ENCODE measurements at regions not wholly inside any gene's neighbourhood (a gene's known extent, or its start where the extent isn't known, plus 50 kb on each side); places are given as distances from the start of the nearest gene placed in this dataset.
A peak's percentile ranks its signal among the peaks of the same experiment; 100 is the strongest.

DNA sequence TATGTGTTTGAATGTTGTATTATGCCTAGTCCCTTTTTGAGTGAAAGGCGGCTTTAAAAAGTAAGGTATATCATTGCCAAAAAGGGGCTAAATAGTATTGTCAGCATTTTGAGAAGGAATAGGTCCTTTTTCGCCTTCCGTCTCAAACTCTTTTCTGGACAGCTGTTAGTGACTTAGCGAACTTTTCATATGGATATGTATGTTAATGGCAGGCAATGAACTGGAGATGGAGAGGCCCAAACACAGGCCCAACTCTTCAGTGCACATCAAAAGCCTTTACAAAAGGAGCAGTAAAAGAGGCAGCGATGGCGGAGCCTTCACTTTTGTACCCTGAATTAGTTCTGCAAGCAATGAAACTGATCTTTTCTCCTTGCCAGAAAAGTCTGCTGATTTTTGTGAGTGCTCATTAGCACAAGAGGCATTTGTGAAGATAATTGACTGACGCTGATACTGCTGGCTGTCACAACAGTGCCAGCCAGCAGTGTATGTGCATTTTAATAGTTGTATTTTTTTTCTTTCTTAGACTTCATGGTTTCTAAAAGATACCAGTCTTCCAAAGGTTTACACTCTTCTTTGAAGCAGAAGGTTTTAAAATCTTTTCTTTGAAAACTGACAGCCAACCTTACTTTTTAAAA, 243.7 kb upstream of the SP8 start:
- DNase-seq: no peak

DNA sequence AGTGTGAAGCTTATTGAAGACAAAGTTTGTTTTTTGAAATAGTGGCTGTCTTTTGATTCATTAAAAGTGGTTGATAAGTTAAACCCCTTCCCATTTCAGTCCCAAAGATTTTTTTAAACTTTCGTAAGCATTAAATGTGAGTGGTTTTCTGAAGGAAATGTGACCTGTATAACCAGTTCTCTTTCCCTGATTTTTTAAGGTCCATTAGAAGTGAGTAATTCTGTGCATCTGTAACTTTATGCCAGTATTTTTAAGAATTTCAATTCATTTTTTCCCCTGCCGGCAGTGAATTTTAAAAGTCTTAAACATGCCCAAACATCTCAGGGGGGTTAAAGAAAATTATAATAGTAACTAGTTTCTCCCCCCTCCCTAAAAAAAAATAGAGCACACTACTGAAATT, 254.6 kb upstream of the SP8 start:
- DNase-seq: no peak

DNA sequence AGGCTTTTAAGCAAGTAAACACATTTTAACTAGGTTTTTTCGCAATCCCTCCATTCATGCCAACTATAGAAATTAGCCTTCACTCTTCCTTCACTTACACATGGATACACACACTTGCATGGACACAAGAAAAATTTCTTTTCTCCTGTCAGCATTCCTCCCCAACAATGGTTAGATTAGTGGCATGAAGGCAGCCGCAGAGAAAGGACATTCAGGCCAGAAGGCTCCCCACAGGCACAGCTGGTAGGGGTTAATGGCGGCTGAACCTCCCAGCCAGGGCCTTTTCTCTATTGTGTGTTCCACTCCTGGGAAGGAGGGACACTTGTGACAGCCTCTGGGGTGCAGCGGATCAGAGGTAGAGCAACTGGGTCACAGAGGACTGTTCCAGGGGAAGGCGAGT, 255.0 kb upstream of the SP8 start:
- peak; percentile 57 for DNase-seq

DNA sequence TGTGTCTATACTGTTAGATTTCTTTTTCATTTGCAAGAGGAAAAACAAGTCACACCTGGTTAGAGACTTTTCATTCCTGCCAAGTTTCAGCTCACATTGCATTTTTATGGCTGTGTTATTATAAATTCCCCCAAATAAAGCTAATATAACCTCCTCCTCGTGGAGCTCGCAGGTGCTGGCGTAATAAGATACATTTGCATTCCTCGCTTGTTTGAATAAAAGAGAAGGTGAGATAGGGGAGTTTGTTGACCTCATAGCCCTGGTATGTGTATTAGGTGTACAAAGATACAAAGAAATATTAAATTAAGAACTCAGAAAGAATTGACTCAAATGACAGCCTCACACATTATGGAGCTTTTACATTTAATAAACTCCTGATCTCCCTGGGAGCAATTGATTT, 257.7 kb upstream of the SP8 start:
- DNase-seq: no peak

DNA sequence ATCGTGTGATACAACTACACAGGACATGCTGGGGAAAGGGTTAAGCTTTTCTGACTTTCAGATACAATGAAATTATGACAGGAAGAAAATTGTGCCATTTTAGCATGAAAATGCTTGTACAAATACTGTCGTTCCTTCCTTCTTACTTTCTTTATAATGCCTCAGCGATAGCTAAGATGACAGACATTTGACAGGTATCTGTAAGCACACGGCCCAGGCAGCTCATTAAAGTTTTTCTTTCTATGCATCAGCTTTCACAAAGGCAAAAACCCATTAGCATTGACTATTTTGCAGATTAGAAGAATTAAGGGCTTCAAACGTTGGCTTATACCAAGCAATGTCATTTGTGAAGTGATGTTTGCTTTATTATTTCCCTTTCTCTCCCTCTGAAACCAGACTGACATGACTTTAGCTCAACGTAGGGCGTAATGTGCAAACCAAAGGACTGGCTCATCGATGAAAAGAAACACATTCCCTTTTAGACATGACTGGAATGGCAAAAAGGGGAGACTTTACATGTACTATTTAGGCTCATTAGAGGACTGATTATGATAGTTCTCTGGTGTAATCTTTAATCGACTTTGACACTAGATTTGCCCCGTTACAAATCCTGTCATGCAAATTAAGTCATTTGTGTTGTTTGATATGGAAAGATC, 258.4 kb upstream of the SP8 start:
- DNase-seq: no peak

DNA sequence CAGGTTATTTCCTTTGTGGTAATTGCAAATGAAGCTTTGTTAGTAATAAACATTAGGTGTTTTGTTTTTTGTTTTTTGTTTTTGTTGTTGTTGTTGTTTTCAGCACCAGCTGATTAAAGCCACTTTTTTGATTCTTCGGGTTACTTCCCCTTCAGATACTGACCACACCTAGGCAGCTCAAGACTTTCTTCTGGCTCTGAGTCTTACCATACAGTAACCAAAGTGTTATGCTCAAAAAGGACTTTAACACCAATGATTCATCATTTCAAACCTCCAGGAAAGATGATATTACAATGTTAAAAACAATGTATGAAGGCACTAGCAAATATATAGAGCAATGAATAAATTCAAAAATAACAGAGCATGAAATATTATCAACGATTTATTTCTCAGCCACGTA, 265.2 kb upstream of the SP8 start:
- no peak for DNase-seq

DNA sequence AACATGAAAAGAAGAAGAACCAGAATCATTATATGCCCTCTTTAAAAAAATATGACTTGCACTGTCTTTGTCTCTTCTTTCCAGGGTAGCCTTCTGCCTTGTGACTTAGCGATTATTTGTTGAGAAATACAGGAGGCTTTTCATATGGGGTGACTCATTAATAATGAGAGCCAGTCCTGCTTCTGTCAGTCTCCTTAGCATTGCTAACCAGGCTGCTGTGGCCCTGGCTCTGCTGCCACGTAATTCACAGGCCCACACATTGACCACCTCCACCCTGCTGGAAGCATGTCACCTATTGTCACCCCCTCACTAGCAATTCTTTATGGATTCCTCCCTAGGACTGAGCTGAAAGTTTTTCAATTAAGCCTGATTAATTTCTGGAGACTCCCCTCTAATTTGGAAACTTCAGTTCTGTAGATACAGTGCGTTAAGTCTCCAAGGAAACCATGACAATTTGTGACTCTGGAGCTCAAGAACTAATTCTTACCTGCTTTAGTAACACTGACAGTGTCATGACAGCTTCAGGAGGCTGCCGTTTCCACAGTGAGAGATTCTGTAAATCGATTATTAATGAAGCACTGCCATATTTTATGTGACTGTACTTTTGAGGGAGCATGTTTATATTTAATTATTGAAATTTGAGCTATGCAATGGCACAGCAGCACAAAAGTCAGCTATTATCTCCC, 267.9 kb upstream of the SP8 start:
- no peak for DNase-seq

DNA sequence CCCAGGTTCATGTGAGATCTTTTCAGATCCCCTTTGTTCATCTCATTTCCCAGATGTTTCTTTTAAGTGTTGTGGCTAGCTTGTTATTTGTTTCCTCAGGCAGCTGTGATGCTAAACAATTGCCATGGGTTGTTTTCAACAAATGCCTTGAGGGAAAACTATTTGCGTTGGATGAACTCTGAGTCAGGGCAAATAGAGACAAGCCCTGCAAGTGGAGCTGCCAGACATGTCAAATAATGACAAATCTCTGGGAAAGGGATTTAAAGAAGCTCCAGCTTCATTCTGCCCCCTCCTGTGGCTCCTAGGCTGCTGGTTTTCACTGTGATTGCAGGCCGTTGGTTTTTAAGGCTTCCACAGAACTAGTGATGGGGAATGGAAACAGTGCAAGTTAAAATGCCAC, 272.4 kb upstream of the SP8 start:
- DNase-seq: no peak

DNA sequence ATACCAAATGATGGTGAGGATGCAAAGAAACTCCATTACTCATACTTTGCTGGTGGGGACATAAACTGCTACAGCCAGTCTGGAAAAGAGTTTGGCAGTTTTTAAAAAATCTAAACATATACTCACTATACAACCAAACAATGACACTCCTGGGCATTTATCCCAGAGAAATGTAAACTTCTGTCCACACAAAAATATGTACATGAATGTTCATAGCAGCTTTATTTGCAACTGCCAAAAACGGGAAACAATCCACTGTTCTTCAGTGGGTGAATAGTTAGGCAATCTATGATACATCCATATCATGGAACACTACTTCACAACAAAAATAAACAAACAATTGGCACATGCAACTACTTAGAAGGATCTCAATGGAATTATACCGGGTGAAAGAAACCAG, 276.4 kb upstream of the SP8 start:
- DNase-seq: no peak

DNA sequence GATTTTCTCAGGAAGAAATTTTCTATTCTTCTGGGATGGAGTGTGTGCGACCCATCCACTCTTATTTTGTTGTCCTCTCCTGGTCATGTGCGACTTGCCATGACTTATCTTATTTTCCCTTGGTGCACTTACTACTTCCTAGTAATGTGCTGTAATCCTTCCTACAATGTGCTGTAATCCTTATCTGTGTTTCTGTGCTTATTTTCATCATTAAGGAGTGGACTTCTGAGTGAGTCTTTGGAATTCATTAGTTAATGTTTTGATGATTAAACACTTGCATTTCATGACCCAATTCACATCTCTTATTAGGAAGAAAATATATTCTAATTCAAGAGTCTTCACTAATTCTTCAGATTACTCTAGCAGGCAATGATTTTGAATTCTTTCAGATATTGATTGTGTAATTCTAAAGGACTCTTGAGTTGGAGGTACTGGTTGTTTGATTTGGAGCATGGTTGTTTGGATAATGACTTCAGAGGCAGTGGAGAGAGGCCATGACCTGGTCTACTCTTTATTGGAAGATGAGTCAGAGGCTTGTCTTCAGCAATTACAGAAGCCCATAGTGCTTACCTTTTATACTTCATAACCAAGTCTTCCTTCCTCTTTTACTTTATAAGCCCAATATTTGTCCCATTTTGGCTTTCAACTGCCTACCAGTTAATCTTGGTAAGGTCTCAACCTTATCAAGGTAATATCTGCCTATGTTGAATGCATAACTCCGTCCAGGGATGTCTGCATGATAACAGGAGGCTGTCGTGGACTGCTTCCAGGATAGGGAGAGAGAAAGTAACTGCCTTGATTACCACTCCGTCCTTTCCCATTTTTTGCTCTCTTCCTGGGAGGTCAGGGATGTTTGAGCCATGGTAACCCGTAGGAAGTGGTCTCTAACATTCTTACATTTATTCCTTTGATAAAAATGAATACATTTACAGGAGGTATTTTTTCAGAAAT, 278.3 kb upstream of the SP8 start:
- no peak for DNase-seq

DNA sequence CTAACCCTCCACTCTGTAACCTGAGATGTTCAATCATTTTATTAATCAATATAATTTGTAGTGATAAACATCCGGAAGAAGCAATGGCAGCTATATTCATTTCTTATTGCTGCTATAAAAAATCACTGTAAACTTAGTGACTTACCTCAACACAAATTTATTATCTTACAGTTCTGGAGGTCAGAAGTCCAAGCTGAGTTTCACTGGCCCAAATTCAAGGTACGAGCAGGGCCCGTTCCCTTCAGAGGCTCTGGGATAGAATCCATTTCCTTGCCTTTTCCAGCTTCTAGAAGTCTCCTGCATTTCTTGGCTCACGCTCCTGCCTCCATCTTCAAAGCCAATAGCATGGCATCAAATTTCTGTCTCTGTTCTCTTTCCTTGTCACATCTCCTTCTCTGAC, 279.5 kb upstream of the SP8 start:
- DNase-seq: no peak

DNA sequence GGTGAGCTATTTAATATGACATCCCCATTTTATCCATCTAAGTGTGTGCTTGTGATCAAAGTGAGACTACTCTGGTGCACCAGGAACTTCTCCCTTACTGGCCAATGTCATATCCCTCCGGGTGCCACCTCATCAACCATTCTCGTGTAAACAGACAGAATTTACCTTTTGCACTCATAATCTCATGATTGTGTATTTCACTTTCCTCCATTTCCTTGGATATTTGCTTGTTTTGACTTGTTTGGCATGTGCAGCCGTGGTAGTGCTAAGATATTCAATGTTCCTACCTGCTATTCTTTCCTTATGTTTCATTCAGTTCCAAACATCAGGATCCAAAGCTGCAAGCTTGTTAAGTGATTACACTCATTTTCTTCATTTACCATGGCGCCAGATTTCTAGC, 280.5 kb upstream of the SP8 start:
- no peak for DNase-seq

DNA sequence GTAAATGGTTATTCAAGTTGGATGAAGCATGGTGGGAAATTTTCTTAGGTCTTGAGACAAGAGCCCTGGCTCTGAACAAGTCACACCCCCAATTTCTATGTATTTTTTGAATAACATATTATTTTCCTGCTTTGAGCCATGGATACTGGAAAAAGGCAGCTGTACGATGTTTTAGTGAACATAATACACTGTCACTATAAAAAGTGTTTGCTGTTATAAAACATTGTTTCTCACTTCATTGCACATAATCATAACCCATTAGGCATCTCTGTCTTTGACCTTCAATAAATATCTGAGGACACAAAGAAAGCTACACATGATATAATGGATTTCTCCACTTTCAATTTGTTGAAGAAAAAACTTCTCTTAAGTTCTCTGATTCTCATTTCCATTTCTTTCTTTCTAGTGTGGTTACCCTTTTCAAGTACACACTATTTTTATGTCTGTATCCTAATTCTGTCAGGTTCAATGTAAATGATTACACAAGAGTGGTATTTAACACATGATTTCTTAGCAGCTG, 283.9 kb upstream of the SP8 start:
- no peak for DNase-seq

DNA sequence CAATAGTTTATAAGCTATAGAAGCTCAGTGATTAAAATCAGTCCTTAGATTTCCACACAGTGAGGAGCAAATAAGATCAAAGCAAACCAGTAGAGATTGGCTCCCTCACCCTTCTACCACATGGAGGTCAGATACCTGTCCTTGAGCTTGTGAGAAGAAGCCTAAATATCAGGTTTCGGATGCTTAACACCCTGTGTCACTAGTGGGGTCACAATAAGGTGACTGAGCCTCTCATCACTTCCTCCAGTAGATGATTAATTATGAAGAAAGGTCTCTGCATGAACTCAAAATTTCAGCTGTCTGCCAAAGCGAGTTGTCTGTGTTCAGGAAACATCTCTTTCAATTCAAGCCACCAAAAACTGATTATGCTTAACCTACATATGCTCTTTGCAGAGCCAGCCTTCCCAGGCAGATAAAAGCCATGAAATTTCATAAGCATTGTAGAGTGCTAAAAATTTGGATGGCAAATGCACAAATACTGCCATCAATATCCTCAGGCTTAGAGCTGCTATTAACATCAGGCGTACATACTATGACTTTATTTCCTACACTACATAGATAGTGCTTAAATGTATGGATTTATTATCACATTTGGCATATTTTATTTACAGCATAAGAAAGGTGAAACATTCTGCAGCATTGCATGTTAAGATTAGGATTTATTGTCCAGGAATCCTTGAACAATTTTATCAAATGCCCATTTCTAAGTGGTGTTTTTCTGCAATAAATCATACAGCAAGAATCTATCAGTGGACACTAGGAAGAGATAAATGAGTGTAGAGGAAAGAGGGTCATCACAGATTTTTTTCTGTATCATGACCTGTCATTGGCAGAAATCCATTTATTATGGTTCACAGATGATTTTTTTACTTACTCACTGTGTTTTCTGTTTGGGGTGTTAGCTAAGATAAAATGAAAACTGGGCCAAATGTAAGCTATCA, 285.1 kb upstream of the SP8 start:
- DNase-seq: peak; percentile 53

DNA sequence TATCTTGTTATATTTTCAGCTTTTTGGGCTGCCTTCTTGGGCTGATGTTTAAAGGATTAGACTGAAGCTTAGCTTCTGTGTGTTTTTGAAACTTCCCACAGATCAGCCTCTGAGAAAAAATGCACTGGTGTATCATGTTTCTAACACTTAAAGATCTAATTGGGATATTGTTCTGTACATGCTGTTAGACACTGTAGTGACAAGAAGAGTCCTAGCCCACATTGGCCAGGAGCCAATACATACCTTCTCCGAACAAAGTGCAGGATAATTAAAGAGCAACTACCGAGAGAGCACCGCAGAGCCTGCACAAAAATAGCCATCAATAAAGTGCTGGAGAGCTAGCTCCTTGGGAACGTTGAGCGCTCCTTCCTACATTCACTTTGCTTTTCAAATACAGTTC, 289.4 kb upstream of the SP8 start:
- peak; percentile 94 for DNase-seq

DNA sequence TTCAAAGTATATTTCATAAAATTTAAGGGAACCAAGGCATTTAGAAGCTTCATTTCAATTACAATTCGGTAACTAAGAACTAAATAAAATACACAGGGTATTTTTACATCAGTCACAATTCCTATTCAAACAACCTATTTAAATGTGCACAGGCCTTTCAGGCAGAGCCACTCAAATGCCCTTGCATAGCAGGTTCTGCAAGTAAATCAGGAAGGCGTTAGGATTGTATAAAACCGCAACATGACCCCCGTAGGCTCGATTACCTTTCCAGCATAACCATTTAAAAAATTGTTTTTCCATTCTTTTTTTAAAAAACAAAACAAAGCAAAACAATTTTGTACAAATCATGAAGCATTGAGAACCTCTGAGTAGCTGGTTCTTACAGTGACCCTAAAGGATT, 289.9 kb upstream of the SP8 start:
- no peak for DNase-seq

DNA sequence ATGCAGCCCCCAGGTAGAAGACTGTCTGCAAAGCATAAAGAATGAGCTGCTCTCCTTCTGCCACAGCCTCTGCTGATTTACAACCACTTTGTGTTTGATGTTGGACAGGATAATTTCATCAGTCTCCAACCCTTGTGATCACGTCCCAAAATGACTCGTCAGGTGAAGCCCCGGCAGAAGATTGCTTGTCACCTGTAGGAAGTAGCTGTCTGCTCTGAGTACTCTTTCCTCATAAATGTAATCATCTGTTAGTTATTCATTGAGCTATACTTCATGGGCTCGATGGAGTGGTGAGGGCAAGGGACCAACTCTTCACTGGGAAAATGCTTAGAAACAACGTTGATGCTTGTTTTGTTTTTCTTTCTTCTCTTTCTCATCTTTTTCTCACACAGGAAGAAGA, 290.9 kb upstream of the SP8 start:
- DNase-seq: peak; percentile 62

DNA sequence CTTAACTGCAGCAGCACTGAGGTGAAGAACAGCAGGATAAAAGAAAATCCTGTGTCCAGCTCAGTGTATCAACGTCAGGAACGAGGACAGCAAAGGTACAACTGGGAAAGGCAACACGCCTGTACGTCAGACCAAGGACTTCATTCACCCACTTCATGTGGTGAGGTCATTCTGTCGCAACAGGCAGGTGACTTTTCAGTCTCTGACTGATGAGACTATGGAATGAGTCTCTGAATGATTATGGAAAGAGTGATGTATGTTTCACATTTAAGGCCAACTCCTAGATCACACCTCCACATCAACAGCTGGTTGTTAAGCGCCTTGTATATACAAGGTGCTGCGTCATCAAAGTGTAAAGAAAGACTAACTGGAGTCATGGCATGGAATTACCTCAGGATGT, 297.6 kb upstream of the SP8 start:
- DNase-seq: no peak

DNA sequence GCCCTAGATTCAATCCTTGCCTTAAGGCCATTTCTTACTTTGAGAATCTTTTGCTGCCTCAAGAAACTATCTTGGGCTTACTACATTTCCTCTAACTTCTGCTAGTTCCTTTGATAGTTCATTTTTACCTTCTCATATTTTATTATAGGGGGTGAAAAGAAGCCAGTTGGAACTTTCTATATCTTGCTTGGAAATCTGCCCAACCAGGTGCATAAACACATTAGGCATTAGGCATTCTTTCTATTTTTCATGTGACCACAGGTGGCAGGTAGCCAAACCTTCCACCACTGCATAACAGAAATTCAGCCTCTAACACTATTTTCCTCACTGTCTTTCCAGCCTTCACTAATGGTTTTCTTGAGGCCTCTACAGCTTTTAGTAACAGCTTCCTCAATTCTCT, 300.0 kb upstream of the SP8 start:
- no peak for DNase-seq

DNA sequence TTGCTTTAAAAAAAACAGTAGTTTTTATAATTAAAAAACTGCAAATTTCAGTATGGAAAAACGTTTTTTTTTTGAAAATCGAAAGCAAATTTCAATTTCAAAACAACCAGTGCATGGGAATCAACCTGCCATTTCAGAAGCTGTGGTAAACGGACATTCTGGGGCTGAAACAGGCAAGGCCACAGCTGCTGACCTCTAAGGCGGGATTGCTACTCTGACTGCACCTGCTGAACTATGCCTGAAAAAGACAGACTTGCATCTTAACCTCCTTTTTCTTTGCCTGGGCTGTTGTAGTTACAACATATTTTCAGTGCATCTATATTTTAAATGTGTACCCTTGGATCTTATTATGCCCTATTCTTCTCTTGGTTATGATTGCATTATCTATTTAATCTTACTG, 303.0 kb upstream of the SP8 start:
- DNase-seq: no peak

DNA sequence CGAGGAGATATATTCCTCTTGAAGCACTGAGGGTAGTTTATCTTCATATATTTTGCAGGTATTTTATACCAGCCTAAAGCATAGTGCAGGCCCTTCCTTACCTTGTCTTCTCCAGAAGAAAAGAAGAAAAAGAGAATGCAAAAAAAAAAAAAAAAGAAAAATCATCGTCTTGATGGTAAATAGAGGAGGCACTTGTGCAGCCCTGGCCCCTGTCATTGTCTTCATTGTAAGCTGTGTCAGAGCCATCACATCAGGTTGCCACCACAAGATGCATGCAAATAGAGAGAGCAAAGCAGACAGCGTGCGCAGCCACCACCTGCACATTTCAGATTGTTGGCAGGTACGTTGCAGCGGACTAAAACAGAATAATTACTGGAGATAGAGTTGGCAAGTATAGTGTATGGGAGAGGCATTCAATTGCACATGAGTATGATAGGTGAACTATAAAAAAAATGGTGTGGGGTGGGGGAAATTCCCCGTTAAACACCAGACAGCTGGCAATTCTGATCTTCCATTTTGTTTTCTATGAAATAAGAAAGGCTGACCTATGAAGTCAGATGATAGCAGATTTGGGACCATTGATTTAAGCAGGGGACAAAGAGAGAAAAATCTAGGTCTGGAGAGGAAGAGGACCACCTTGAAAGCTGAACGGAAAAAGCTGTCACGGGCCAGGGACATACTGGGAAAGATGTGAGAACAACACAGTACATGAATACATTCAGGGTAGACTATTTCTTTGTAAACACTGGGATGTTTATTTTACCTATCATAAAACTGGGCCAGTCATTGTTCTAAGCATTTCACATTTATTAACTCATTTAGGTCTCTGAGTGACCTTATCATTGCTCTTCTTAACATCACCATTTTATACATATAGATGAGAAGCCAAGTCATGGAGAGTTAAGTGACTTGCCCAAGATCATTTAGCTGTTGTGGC, 306.3 kb upstream of the SP8 start:
- DNase-seq: no peak
